ENCODE measurements at regions not wholly inside any gene's neighbourhood (a gene's known extent, or its start where the extent isn't known, plus 50 kb on each side); places are given as distances from the start of the nearest gene placed in this dataset.

- TF ChIP-seq, protein P1, sequence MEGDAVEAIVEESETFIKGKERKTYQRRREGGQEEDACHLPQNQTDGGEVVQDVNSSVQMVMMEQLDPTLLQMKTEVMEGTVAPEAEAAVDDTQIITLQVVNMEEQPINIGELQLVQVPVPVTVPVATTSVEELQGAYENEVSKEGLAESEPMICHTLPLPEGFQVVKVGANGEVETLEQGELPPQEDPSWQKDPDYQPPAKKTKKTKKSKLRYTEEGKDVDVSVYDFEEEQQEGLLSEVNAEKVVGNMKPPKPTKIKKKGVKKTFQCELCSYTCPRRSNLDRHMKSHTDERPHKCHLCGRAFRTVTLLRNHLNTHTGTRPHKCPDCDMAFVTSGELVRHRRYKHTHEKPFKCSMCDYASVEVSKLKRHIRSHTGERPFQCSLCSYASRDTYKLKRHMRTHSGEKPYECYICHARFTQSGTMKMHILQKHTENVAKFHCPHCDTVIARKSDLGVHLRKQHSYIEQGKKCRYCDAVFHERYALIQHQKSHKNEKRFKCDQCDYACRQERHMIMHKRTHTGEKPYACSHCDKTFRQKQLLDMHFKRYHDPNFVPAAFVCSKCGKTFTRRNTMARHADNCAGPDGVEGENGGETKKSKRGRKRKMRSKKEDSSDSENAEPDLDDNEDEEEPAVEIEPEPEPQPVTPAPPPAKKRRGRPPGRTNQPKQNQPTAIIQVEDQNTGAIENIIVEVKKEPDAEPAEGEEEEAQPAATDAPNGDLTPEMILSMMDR (IDR thresholded peaks at IDR 0.05): no peak
- TF ChIP-seq POLR2AphosphoS5 (IDR thresholded peaks at IDR 0.05) (no peak), POLR2A (IDR thresholded peaks at IDR 0.05) (no peak), EP300 (IDR thresholded peaks at IDR 0.05) (no peak)
Measured at GRCh38 chr7:91494450-91494849, 230.2 kb downstream of the FZD1 start.

All from stomach (tissue), 4 donors.